Loucy (cell line): ENCODE measurements at regions not wholly inside any gene's neighbourhood (a gene's known extent, or its start where the extent isn't known, plus 50 kb on each side); places are given as distances from the start of the nearest gene placed in this dataset.

Source experiments
- H2AFZ ChIP-seq: fragments of 200-600 bp; sonication (generic); 2 replicates; pipeline ENCODE4 v1.6.0; 2016; ENCODE audit warnings: antibody characterized with exemption, mild to moderate bottlenecking, low read length, moderate library complexity
- H3F3A ChIP-seq: fragments of 200-600 bp; 2 replicates; pipeline ENCODE4 v1.6.0; 2016; ENCODE audit warnings: antibody characterized with exemption, low read depth, mild to moderate bottlenecking
- H3K27me3 ChIP-seq: fragments of 200-600 bp; sonication (generic); 2 replicates; pipeline ENCODE4 v1.6.1; 2014; ENCODE audit warnings: low read length, mild to moderate bottlenecking; ENCODE audit not compliant: insufficient read depth, poor library complexity, severe bottlenecking
- H3K36me3 ChIP-seq: fragments of 200-600 bp; sonication (generic); 2 replicates; pipeline ENCODE4 v1.6.1; 2016; ENCODE audit warnings: low read length; ENCODE audit not compliant: insufficient read depth
- H3K4me1 ChIP-seq: fragments of 200-600 bp; sonication (generic); 2 replicates; pipeline ENCODE4 v1.5.1; 2014; ENCODE audit warnings: low read length, mild to moderate bottlenecking; ENCODE audit not compliant: insufficient read depth, poor library complexity, severe bottlenecking
- H3K4me2 ChIP-seq: fragments of 200-600 bp; sonication (generic); 2 replicates; pipeline ENCODE4 v1.6.0; 2014; ENCODE audit warnings: antibody characterized with exemption, low read length, low read depth, mild to moderate bottlenecking; ENCODE audit not compliant: poor library complexity, severe bottlenecking
- H3K4me3 ChIP-seq: fragments of 200-600 bp; sonication (generic); 2 replicates; pipeline ENCODE4 v1.5.1; 2014; ENCODE audit warnings: low read length, mild to moderate bottlenecking, mixed read lengths; ENCODE audit not compliant: poor library complexity, severe bottlenecking
- H3K79me2 ChIP-seq: fragments of 200-600 bp; sonication (generic); 2 replicates; pipeline ENCODE4 v1.6.1; 2014; ENCODE audit warnings: low read length; ENCODE audit not compliant: insufficient read depth
- H3K9ac ChIP-seq: fragments of 200-600 bp; sonication (generic); 2 replicates; pipeline ENCODE4 v1.6.0; 2014; ENCODE audit warnings: mild to moderate bottlenecking, low read depth, low read length, moderate library complexity; ENCODE audit not compliant: poor library complexity, severe bottlenecking
- H3K9me2 ChIP-seq: fragments of 200-600 bp; sonication (generic); replicated peaks from 2 replicates; pipeline ENCODE4 v1.6.1; 2016; ENCODE audit warnings: low read depth, low read length, mixed read lengths
- H3K9me3 ChIP-seq: fragments of 200-600 bp; sonication (generic); 2 replicates; pipeline ENCODE4 v1.6.1; 2014; ENCODE audit warnings: mild to moderate bottlenecking, antibody characterized with exemption, low read length, low read depth; ENCODE audit not compliant: insufficient read depth
- H4K20me1 ChIP-seq: fragments of 200-600 bp; sonication (generic); 2 replicates; pipeline ENCODE4 v1.6.0; 2014; ENCODE audit warnings: antibody characterized with exemption, low read length, mild to moderate bottlenecking; ENCODE audit not compliant: insufficient read depth, poor library complexity, severe bottlenecking
- EZH2phosphoT487 ChIP-seq: fragments of 200-600 bp; IDR thresholded peaks from 2 replicates; pipeline ENCODE4 v1.6.1; 2018; ENCODE audit warnings: antibody characterized with exemption, mild to moderate bottlenecking, moderate library complexity, borderline replicate concordance
- TF ChIP-seq, protein P1 (sequence below): fragments of 200-600 bp; sonication (generic); conservative IDR thresholded peaks from 2 replicates; pipeline ENCODE4 v1.5.1; 2014; ENCODE audit warnings: mild to moderate bottlenecking, antibody characterized with exemption, low read length

DNA sequence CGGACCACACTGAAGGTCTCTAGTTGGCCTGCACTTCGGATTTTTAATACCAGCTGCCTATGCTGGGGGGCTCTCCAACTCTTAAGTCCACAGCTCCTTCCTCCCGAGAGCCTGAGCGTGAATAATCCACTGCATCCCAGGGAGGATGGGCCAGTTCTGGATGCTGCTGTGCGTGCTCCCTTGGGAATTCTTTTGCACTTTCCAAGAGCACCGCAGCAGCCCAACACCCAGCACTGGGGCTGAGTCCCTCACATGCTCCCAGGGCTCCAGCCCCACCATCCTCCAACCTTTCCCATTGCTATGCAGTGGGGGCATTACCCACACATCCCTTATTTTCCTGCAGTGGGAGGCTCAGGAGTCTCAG lies 136.4 kb upstream of the IQSEC1 start:
- Histone ChIP-seq H3K36me3 (no peaks in the 10 kb centered on the region), H3K79me2 (no peaks in the 10 kb centered on the region), H4K20me1 (no peaks in the 10 kb centered on the region), H3K4me3 (no peak overlapping the region), H3K9ac (no peak overlapping the region), H3K9me2 (no peaks in the 10 kb centered on the region), H2AFZ (no peak overlapping the region), H3K4me2 (no peak overlapping the region), H3K9me3 (no peaks in the 10 kb centered on the region), H3K27me3 (no peaks in the 10 kb centered on the region), H3K4me1 (no peaks in the 10 kb centered on the region), H3F3A (no peaks in the 10 kb centered on the region)
- no peak for TF ChIP-seq EZH2phosphoT487
- TF ChIP-seq, protein P1, sequence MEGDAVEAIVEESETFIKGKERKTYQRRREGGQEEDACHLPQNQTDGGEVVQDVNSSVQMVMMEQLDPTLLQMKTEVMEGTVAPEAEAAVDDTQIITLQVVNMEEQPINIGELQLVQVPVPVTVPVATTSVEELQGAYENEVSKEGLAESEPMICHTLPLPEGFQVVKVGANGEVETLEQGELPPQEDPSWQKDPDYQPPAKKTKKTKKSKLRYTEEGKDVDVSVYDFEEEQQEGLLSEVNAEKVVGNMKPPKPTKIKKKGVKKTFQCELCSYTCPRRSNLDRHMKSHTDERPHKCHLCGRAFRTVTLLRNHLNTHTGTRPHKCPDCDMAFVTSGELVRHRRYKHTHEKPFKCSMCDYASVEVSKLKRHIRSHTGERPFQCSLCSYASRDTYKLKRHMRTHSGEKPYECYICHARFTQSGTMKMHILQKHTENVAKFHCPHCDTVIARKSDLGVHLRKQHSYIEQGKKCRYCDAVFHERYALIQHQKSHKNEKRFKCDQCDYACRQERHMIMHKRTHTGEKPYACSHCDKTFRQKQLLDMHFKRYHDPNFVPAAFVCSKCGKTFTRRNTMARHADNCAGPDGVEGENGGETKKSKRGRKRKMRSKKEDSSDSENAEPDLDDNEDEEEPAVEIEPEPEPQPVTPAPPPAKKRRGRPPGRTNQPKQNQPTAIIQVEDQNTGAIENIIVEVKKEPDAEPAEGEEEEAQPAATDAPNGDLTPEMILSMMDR: no peak

- no peaks in the 10 kb centered on the region for H3K9me3 ChIP-seq
- H3K4me1 ChIP-seq: no peaks in the 10 kb centered on the region
- no peaks in the 10 kb centered on the region for H4K20me1 ChIP-seq
- H3F3A ChIP-seq: no peaks in the 10 kb centered on the region
- H2AFZ ChIP-seq: no peak overlapping the region
- no peak overlapping the region for H3K4me3 ChIP-seq
- H3K9ac ChIP-seq: no peak overlapping the region
- no peaks in the 10 kb centered on the region for H3K27me3 ChIP-seq
- TF ChIP-seq EZH2phosphoT487: no peak
- TF ChIP-seq, protein P1: no peak
- no peaks in the 10 kb centered on the region for H3K9me2 ChIP-seq
- no peak overlapping the region for H3K4me2 ChIP-seq
- H3K36me3 ChIP-seq: no peaks in the 10 kb centered on the region
- H3K79me2 ChIP-seq: no peaks in the 10 kb centered on the region
These were observed 135.7 kb upstream of the IQSEC1 start for GRCh38 chr3:13208706-13209633.

DNA sequence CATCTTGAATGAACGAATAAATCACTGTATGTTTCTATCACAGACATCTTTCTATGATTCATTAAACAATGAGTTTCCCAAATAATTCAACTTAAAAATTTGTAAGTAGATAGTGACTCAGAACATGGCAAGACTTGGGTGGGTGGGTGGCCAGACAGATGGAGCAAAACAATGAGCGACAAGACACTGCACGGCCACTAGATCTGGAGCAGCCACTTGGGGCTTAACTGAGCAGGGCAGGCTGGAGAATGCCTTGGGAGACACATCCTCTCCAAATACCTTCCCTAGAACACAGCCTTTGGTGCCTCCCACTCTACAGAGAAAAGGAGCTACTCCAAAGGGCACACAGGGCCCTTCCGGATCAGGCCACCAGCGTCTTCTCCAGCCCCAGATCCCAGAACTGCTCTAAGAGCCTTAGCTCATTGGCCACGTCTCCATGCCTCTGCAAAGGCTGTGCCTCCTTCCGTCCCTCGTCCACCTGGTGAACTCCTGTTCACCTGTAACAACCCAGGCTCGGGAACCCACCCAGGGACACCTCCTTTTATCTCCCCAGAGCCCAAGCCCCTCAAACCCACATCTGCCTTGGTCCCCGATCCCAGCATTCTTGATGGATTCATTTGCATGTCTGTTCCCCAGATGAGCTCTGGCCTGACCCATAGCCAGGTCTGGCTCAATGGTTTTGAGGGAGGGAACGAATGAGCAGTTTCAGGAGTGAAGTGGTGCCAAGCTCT lies 134.9 kb upstream of the IQSEC1 start:
- Histone ChIP-seq H3K9me2 (no peaks in the 10 kb centered on the region), H4K20me1 (no peaks in the 10 kb centered on the region), H3F3A (no peaks in the 10 kb centered on the region), H3K27me3 (no peaks in the 10 kb centered on the region), H3K4me2 (no peak overlapping the region), H3K4me3 (no peak overlapping the region), H3K4me1 (no peaks in the 10 kb centered on the region), H3K9ac (no peak overlapping the region), H3K79me2 (no peaks in the 10 kb centered on the region), H2AFZ (no peak overlapping the region), H3K36me3 (no peaks in the 10 kb centered on the region), H3K9me3 (no peaks in the 10 kb centered on the region)
- no peak for TF ChIP-seq EZH2phosphoT487
- TF ChIP-seq, protein P1: no peak
